BE2C (cell line): ENCODE measurements at regions not wholly inside any gene's neighbourhood (a gene's known extent, or its start where the extent isn't known, plus 50 kb on each side); places are given as distances from the start of the nearest gene placed in this dataset.

ENCODE experiments used
- DNase-seq: peaks from one replicate; pipeline ENCODE4 v3.0.0-alpha.2; 2020
- H3K27me3 ChIP-seq: fragments of 250-450 bp; sonication (Bioruptor Pico); 2 replicates; pipeline ENCODE4 v1.5.1; 2020; ENCODE audit warnings: mild to moderate bottlenecking
- H3K36me3 ChIP-seq: fragments of 250-450 bp; sonication (Bioruptor Pico); 2 replicates; pipeline ENCODE4 v1.5.1; 2020; ENCODE audit warnings: mild to moderate bottlenecking
- H3K4me1 ChIP-seq: fragments of 250-450 bp; sonication (Bioruptor Pico); 2 replicates; pipeline ENCODE4 v1.5.1; 2020
- H3K4me3 ChIP-seq: 2 replicates; pipeline ENCODE4 v1.5.1; 2011; ENCODE audit warnings: low read depth, low read length
- H3K9me3 ChIP-seq: fragments of 250-450 bp; sonication (Bioruptor Pico); 2 replicates; pipeline ENCODE4 v1.5.1; 2020
- CTCF ChIP-seq: IDR thresholded peaks from 2 replicates; pipeline ENCODE4 v1.5.1; 2012; ENCODE audit warnings: mild to moderate bottlenecking, low read depth, low read length

- Histone ChIP-seq H3K27me3 (no peaks in the 10 kb centered on the region), H3K4me3 (no peak overlapping the region), H3K9me3 (no peaks in the 10 kb centered on the region), H3K36me3 (no peaks in the 10 kb centered on the region), H3K4me1 (no peaks in the 10 kb centered on the region)
- no peak for DNase-seq
- no peak for TF ChIP-seq CTCF
Measured at GRCh38 chr18:64566456-64566855, 417.6 kb upstream of the LINC00305 start.

DNA sequence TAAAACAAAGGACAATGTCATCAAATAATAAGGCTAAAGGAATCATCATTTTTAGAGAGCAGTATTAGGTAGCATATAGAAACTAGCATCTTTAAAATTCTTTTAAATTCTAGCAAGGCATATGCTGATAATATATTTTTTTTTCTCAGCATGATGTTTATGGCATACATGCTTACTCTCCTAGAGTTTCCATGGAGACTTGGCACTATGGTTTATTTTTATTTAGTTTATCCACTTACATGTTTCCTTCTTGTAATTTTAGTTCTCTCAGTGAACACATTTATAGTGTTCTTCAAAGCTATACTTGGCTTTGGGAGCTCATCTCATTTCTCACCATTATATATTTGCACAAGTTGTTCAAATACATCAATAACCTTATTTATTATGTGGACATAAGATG, 413.8 kb upstream of the LINC00305 start:
- H3K4me3 ChIP-seq, result no peak overlapping the region
- H3K36me3 ChIP-seq, result no peaks in the 10 kb centered on the region
- no peak for DNase-seq
- no peaks in the 10 kb centered on the region for H3K27me3 ChIP-seq
- H3K4me1 ChIP-seq, result no peaks in the 10 kb centered on the region
- H3K9me3 ChIP-seq, result no peaks in the 10 kb centered on the region
- TF ChIP-seq CTCF, result no peak

- H3K9me3 ChIP-seq, result no peaks in the 10 kb centered on the region
- DNase-seq, result no peak
Measured at GRCh38 chr18:64546451-64546850, 397.6 kb upstream of the LINC00305 start.

GRCh38 chr18:64539847-64540246, 391.0 kb upstream of the LINC00305 start:
- Histone ChIP-seq H3K27me3 (no peaks in the 10 kb centered on the region), H3K4me3 (no peak overlapping the region), H3K36me3 (no peaks in the 10 kb centered on the region), H3K9me3 (no peaks in the 10 kb centered on the region), H3K4me1 (no peaks in the 10 kb centered on the region)
- no peak for DNase-seq
- TF ChIP-seq CTCF, result no peak

More at GRCh38 chr18:64546451-64546850, 397.6 kb upstream of the LINC00305 start:
- Histone ChIP-seq H3K36me3 (no peaks in the 10 kb centered on the region), H3K4me1 (no peaks in the 10 kb centered on the region), H3K4me3 (no peak overlapping the region), H3K27me3 (no peaks in the 10 kb centered on the region)
- no peak for TF ChIP-seq CTCF

DNA sequence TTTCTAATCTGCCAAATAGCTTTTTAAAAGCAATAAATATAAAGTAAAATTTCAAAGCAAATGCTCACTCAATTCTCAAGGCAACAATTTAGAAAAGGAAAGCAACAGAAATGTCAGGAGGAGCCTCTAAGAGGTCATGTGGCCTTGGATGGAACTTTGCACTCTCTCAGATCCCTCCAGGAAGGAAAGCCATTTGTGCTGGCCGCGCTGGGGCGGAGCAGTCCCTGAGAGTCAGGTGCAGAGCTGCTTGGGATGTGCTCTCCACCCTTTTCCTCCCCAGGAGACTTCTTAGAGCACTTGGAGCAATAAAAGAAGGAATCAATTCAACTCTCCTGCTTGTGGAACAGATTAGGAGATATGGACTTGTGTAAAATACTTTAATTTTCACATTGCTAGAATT, 379.8 kb upstream of the LINC00305 start:
- Histone ChIP-seq H3K9me3 (no peaks in the 10 kb centered on the region), H3K4me1 (no peaks in the 10 kb centered on the region), H3K4me3 (no peak overlapping the region), H3K27me3 (no peaks in the 10 kb centered on the region), H3K36me3 (no peaks in the 10 kb centered on the region)
- DNase-seq, result no peak
- no peak for TF ChIP-seq CTCF

DNA sequence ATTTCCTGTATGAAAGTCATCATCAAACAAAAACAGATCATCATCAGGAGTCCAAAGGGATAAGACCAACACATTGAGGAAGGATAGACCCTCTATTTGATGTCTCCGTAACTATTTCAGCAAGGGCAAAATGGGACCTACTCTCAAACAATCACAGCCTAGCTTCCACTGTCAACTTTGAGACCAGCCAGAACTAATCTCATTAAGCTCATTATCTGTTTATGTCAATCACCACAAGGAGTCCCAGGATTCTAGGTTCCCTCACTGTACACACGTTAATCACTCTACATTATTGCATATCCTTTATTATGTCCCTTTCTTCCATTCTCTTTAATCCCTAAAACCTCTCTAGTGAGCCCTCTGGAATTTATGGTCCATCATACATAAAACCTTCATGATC, 370.3 kb upstream of the LINC00305 start:
- Histone ChIP-seq H3K27me3 (no peaks in the 10 kb centered on the region), H3K36me3 (no peaks in the 10 kb centered on the region), H3K9me3 (no peaks in the 10 kb centered on the region), H3K4me1 (no peaks in the 10 kb centered on the region; the same call in 1 of the 2 replicates), H3K4me3 (no peak overlapping the region)
- no peak for DNase-seq
- no peak for TF ChIP-seq CTCF
